SH-SY5Y (cell line): ENCODE measurements at regions not wholly inside any gene's neighbourhood (a gene's known extent, or its start where the extent isn't known, plus 50 kb on each side); places are given as distances from the start of the nearest gene placed in this dataset.

Source experiments
- GATA2 ChIP-seq: IDR thresholded peaks from 2 replicates; pipeline ENCODE4 v1.6.1; 2011; ENCODE audit warnings: mild to moderate bottlenecking, low read depth, low read length
- GATA3 ChIP-seq: IDR thresholded peaks from 2 replicates; pipeline ENCODE4 v1.6.1; 2011; ENCODE audit warnings: low read depth, mild to moderate bottlenecking, low read length, moderate library complexity

GRCh38 chr9:17003576-17004240 is 131.1 kb upstream of the CNTLN start:
- no peak for TF ChIP-seq GATA2
- no peak for TF ChIP-seq GATA3
